NCI-H748 treated with DMSO at 0.1 percent for 48 hours (cell line): ENCODE measurements at regions not wholly inside any gene's neighbourhood (a gene's known extent, or its start where the extent isn't known, plus 50 kb on each side); places are given as distances from the start of the nearest gene placed in this dataset.

Experiments
- DNase-seq: peaks from one replicate; lab custom pipeline; 2025; lab: John Stamatoyannopoulos, UW

DNA sequence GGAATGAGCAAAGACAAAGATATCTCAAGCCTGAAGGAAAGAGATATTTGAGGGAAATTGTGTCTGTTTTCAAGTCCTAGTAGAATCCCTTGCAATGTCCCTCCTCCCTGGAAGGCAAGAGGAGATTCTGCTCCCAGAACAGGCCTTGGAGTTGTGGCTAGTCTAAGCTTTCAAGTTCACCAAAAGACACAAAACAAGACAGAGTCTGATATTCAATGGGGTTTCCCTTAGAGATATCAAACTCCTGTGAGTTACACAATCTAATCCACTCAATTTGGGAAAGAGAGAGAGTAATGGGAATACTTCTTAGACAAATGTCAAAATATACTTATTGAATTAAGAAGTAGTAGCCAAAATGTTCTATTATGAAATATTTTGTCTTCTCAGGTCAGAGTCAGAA is 162.8 kb upstream of the ADAMTS5 start:
- DNase-seq, result no peak

DNA sequence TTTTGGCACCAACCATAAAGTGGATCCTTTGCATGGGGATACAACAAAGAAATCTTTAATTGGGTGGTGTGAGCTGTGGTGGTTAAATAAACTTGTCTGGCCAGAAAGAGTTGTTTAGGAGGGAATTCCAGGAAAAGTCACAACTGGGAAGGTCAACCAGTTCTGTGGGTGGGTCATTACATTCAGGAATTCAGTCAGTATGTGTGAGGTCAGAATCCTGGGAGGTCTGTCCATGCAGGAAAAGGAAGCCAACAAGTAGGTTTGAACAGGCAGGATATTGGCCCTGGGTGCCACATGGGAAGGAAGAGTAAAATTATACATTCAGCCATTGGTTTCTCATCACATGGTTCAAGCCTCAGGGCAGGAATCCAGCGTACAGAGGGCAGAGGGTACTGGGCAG is 162.3 kb upstream of the ADAMTS5 start:
- no peak for DNase-seq

DNA sequence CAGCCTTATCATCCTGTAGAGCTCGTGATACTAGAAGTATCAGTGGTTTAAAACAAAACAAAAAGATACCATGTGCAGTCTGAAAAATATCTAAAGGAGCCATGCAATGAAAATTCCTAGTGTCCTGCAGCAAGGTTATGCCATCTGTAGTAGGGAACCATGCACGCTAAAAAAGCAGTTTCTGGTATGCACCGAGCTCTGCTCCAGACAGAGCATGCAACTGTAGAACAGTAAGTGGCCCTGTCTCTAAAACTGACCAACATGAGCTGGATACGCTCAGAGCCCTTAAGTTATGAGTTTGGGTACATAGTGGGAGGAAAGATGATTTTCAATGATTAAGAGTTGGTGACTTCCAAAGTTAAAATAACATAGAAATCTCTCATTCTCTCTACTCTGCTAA is 159.3 kb upstream of the ADAMTS5 start:
- no peak for DNase-seq

DNA sequence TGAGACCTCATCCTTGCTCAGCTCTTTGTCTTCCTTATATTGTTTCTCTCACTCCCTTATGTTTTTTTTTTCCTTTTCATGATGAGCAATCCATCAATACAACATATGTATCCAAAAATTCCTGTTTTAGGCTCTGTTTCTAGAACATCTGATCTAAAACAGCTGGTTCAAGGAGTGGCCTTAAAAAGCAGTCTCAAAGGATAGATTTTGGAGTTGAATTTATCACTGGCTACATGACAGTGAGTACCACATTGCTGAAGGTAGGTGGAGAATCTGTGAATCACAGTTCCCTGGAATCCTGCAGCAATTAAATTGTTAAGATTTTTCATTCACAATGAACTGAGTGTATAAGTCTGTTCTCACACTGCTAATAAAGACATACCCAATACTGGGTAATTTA is 155.8 kb upstream of the ADAMTS5 start:
- DNase-seq, result no peak

DNA sequence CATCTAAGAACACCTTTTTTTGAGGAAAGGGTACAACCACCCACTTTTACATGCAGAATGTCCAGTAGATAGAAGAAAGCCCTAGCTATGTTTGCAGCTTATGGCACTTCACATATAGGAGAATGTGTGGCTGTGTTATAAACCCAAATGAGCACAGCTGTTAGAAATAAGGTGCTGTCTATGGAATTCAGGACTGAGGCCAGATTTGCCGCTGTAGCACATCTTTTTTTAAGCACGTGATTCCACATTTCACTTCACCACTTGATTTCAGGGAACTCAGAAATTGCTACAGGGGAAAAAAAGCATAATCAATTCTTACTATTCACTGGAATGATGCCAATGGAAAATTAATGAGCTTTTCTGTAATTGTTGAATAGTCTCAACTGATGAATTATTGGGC is 147.2 kb upstream of the ADAMTS5 start:
- DNase-seq, result no peak

DNA sequence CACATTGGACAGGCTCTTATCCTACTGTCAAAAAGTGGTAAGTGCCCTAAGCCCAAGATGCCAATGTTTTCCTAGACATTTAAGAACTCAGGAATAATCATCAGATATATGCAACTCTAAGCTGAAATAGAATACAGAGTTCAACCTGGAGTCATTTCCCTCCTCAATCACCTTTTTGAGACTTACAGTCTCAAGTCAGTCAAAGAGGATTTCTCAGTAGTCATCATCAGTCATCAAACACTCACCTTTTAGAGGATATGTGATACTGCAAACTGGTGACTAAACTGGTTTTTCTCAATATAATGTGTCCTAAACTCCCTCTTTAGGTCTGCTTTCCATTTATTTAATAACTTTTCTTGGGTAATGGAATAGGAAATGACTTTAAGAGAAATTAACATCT is 145.3 kb upstream of the ADAMTS5 start:
- no peak for DNase-seq

DNA sequence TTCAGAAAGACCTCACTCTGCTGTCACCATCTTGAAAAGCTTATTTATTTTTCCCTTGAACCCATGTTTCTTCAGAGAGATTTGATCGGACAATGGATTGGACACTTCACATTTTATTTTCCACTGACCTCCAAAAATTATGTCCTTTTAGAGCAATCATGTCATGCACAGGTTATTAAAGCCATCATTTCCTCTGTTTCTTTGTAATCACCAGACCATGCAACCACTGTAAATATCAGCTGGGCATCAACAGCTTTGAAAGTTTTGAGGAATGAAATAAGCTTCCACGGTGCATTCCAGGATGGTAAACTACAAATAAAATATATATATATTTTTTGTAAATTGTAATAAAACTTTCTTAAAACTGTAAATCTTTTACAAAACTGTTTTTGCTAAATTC is 144.1 kb upstream of the ADAMTS5 start:
- DNase-seq, result no peak

DNA sequence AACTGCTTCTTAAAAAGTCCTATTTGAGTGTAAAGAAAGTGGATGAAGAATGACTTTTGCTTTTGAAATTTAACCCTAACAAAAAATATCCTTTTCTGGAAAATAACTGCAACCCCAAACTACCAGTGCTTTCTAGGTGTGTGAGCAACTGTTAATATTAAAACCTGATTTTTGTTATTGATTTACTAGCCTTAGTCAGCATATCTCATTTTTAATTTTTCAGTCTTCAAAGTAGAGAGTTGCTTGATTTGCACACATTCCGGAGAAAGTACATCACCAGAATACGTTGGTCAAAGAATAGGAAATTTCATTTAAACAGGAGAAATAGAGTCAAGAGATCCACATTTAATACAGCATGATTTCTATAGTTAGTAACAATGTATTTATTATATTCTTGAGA is 141.8 kb upstream of the ADAMTS5 start:
- no peak for DNase-seq

DNA sequence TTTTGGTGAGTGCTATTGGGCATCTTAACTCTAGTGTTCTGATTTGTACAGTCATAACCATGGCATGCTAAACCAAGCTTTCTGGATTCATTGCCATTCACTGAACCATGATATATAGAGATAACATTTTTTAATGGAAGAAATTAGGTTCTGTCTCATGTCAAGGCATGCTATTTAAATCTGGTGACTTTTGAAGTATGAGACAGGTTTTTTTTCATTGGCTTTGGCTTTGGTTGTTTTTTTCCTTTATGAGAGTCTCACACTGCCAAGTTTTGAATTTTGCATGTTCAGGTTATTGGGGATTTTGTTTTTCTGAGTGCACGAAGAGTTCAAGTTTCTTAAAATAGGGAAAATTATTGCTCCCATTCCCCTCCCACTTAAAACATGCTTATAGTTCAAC is 141.3 kb upstream of the ADAMTS5 start:
- no peak for DNase-seq

DNA sequence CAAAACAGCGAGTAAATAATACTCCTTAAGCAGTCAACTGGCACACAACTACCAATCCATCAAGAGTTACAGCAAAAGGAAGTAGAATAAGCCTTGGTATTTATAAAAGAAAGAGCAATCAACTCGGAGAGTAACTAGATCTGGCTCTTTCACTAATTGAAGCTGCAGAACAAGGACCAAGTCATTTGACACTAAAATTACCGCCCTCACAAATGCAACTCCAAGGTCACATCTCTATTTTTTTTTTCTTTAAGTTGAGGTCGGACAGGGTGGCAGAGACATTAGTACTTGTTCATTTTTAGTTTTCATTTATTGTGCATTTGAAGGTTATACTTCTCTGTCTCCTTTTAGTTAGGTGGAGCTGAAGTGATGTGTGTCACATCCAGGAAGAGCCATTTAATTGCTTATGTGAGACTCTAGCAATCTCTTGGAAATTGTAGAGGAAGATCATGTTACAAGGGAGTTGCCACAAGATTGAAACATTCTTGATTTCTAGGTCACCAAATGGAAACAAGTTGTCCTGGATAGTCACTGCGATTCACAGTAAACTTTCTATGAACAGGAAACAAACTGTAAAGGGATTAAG is 138.1 kb upstream of the ADAMTS5 start:
- no peak for DNase-seq

DNA sequence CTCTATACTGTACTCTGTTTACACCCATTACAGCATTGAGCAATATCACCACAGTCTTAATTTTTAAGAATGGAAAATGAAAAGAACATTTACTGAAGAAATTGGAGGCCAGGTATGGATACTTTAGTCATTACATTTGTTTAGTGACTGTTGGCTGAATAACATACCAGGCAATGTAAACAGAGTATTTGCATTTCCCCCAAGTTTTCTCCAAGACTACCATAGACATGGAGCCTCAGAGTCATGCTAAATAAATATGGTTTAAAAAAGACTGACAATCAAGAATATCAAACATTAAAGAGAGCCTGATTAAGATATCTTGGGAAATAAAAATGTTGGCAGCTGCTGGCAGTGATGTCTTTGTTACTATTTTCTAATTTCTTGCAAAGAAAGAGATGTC is 136.9 kb upstream of the ADAMTS5 start:
- DNase-seq, result no peak

DNA sequence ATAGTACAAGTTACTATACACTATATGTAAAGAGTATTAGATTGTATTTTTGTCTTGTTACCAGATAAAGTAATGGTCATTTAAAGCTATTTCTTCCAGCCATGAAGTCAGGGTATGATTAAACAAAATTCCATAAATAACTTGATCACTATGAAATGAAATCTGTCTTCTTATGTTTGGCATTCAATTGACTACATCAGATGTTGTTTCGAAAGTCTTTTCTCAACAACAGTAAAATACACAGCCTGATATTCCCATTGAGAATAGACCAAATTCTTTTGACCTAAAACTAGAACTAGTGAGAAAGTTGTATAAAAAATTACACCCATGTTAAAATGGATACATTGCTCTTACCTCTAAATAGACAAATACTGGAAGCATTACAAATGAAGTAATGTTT is 134.6 kb upstream of the ADAMTS5 start:
- no peak for DNase-seq

DNA sequence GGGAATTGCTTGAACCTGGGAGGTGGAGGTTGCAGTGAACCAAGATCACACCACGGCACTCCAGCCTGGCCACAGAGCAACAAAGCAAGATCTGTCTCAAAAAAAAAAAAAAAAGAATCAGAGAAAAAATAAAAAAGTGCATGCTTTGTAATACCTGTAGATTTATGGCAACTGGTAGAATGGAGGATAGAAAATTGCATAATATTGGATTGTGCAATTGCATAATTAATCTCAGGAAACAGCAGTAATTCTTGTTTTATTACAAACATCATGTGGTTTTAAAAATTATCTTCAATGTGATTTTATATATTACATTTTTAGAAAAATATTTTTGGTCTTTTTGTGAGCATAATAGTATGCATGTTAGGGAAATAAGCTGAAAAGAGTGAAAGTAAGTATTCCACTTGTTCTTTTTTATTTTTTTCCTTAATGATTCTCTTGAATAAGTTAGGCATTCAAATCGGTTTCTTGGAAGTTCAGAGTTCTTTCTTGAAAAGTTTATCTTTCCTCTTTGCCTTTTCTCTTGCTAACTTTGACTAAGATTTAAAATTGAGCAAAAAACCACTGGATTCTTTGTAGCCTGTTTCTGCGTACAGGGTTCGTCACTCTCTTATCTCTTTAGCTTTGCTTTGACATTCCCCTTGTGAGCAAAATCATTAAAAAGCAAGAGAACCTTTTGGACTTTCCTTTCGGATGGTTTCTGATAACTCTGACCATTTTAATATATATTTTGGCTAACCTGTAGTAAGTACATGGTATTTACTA is 127.5 kb upstream of the ADAMTS5 start:
- no peak for DNase-seq

DNA sequence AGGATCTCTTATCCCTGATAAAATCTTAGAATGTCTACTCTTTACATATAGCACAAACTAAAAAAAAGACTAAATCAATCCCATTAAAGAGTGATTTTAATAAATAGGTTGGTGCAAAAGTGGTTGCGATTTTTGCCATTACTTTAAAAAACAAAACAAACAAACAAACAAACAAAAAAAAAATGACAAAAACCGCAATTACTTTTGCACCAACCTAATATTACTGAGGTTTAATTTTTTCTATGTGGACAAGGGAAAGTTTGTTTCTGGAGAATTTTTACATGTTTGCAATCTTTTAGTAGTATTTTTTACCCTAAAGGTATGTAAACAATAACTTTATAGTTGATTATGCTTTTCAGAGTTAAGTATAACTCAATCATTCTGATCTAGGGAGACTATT is 119.7 kb upstream of the ADAMTS5 start:
- DNase-seq, result no peak

DNA sequence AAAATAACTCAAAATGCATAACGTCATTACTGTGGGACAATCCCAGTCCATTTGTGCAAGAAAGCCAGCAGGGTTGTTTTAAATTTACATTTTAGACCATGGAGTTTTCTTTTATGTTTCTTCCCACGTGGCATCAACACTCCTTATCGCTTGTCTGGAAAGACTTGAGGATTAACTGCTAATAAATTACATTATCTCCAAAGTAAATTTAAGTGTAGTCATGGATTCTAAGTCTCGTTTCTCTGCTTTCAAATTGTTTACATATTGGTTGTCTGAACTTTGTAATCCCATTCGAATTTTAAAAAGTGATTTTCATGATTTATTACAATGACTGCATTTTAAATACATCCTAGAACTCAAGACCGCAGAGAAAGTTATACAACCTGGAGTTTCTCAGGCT is 119.3 kb upstream of the ADAMTS5 start:
- no peak for DNase-seq

DNA sequence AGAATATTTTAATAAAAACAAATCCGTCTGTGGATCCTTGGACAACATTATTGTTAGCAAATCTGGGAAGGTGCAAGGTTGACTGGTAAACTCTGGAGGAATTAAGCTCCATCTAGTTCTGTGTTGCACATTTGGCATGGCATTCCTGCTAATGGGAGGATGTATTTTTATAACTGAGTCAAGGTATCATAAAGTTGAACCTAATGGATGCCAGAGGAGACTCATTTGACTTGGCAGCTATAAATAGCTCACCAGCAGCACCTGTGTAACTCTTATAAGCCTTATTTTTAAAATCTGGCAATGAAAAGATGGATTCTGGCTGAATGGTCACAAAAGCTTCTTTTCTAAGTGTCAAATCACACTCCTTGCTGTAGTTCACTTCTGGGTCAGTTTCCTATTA is 118.5 kb upstream of the ADAMTS5 start:
- DNase-seq, result no peak

DNA sequence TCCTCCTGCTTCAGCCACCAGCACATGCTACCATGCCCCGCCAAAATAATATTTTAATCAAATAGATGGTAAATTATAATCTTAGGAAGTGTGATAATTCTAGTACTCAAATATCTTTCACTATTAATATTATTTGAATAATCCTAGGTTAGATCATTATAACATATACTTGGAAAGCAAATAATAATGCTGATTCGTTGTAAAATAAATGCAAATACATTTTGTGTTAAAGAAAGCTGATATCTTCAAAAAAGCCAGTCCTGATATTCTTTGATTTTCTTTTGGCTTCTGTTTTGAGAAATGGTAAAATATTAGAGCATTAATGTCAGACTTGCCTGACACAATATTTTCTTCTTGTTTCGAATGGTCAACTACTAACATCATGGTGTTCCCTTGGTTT is 116.3 kb upstream of the ADAMTS5 start:
- no peak for DNase-seq

DNA sequence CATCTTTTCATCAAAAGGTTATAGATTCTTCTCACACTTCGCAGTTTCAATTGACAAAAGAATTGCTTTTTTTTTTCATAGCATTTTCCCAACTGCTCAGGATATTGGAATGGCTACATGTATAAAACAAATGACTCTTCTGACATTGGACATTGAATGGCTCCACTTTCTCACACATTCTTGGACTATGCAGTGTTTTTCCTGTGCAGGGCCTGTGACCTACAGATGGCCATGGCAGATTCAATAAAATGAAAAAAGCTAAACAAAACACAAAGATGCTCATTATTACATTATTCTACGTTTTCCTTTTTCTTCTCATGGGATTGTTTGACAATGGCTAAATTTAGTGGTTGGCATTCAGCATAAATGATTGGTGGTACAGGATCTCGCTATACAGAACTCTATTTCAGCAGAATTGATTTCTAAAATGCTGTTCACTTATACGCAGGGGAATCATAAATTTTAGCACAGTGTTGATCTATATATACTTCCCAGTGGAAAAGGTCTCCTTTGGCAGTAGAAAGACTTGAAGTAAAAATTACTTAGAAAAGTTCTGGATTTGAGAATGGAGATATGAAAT is 115.6 kb upstream of the ADAMTS5 start:
- no peak for DNase-seq

DNA sequence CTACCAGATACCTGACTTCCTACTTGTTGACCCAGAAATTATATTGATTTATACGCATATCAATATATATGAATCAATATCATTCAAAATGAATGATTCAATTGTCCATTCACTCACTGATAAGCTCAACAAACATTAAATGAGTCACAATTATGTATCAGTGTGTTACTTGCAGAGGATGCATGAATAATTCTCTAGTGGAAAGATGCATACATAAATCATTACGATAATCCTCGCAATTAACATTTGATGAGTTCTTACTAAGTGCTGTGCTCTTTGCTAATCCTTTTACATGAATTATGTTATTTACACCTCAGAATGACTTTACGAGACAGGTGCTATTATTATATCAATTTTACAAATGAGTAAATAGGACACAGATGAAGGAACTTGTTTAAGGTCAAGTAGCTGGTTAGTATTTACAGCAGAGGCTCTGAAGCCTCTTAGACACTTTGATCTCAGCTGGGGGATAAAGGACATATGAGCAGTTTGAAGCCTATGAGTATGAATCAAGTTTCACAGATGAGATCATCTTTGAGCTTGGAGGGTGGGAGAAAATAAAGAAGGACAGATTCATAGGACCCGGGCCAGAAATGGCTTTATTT is 112.8 kb upstream of the ADAMTS5 start:
- no peak for DNase-seq

DNA sequence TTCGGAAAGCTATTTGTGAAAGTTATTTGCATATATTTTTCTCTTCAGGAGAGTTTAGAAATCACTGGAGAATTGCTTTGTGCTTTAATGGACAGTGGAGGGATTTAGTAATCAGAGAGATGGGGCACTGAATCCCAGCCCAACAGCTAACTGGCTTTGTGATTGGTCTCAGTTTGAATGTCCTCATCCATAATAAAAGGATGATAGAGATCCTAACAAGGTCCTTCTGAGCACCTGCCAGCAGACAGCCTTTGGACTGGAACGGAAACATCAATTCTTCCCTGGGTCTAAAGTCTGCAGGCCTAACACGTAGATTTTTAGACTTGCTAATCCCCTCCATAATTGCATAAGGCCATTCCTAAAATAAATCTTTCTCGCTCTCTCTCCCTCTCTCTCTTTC is 112.0 kb upstream of the ADAMTS5 start:
- DNase-seq, result no peak

DNA sequence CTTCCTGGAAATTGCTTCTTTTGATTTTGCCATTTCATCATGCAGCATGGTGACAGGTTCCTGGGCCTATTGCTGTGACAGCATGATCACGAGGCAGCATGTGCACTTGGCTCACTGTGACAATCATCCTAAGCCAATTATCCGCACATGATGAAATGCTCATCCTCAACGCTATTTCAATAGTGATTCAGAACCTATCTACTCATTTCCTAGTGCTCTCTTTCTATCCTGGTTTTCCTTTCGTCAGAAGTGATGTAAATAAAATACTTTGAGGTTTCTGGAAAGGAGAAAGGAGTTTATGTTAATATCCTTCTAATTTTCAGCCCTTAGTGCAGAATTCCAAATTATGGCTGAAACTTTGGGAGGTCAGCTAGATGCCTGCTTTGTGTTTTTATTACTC is 110.6 kb upstream of the ADAMTS5 start:
- DNase-seq, result no peak

DNA sequence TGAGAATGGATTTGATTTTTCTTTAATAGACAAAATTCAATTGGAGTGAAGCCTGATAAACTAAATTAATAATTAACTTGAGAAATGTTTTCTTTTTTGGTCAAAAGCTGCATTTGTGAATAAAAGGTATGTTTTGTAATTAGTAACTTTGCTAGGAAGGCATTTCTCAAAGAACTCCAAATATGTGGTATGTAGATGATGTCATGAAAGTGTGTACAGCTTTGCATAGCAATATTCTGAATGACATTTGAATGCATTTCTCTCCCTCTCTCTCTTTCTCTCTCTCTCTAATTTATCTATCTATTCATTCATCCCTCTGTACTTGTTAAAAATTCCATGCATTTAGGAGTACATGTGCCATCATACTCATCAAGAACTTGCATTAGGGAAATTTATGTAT is 109.1 kb upstream of the ADAMTS5 start:
- DNase-seq, result no peak

DNA sequence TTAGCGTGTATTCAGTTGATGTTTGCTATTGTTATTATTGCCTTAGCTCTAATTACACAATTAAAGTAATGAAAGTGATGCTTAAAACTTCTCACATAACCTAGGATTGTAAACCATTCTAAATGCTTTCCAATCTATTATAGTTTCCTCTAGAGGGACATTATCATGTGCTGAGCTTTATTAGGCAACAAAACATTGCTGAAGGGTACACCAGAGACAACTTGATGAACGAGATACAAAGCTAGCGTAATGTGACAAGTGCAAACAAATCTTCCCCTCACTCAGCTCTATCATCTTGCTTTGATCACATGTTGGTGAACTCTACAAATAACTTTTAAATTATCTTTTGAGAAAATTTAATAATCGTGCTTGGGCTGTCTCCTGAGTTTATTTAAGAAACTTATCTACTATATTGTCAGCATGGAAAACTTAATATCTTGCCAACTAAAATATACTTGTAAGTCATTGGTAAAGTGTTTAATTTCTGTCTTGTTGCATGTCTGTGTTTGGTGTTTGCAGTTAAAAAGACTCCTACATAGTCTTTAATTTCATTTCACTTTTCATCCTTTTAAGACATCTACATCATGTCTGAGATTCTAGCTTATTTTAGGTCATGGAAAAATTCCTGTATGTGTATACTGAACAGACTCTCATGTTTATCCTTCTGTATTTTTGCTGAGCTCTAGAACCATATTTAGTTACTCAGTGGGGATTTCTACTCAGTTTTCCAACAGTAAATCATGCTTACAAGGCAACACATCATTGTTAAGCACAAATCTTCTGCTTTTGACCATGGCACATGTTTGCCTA is 104.2 kb upstream of the ADAMTS5 start:
- DNase-seq, result no peak
